K562 (cell line): ENCODE measurements at regions not wholly inside any gene's neighbourhood (a gene's known extent, or its start where the extent isn't known, plus 50 kb on each side); places are given as distances from the start of the nearest gene placed in this dataset.

ENCODE experiments used
- ATAC-seq: fragments of 200-7000 bp; cut with Tn5 transposase; 3 replicates; pipeline ENCODE4 v1.9.1; 2020; ENCODE audit warnings: moderate library complexity
- BruUV-seq: library from RNA; stranded (reverse); fragments of 400-500 nt; replicated peaks from 2 replicates; lab custom pipeline; 2021; lab: Mats Ljungman, UMichigan
- CTCF ChIA-PET: fragments of 300-600 bp; formaldehyde crosslinking; extraction: SDS; loops from one replicate; lab custom pipeline; 2021; ENCODE audit warnings: low intra/inter-chr PET ratio; lab: Yijun Ruan, JAX
- POLR2A ChIA-PET: fragments of 300-600, 350-650 bp; sonication (Branson Sonifier 250); formaldehyde crosslinking; extraction: SDS; loops from one replicate; lab custom pipeline; 2021; ENCODE audit warnings: antibody characterized with exemption, inconsistent platforms; lab: Yijun Ruan, JAX
- DNase-seq, 4 experiments: peaks; one replicate each; pipeline versions ENCODE4 v3.0.0 to v3.0.0-alpha.2; 2011 to 2018; ENCODE audit warnings: low spot score in 3 of 4, mixed read lengths in 3 of 4; ENCODE audit errors: extremely low read depth in 1 of 4
- FAIRE-seq: peaks from 2 replicates; lab custom pipeline; 2011; peaks lifted over from hg19 to GRCh38; lab: Jason Lieb, UNC
- H2AFZ ChIP-seq: 2 replicates; pipeline ENCODE4 v1.6.0; 2011; ENCODE audit warnings: low read depth, low read length, control low read depth, inconsistent platforms
- H3K27ac ChIP-seq: fragments of 200-600 bp; 3 replicates; pipeline ENCODE4 v1.8.0; 2011; ENCODE audit warnings: low read depth, mild to moderate bottlenecking, control low read depth, inconsistent platforms, low read length, moderate library complexity, mixed read lengths; ENCODE audit errors: extremely low read depth
- H3K27me3 ChIP-seq, 2 experiments: fragments of 300-600 bp in 1 of 2; 2 replicates in 1 of 2; 3 replicates in 1 of 2; pipeline versions ENCODE4 v1.6.0 to v1.8.0; 2011; ENCODE audit warnings: inconsistent platforms in 2 of 2, low read length in 2 of 2, mild to moderate bottlenecking in 1 of 2, mixed read lengths in 1 of 2, moderate library complexity in 1 of 2; ENCODE audit not compliant: control insufficient read depth in 2 of 2, insufficient read depth in 2 of 2
- H3K36me3 ChIP-seq: fragments of 300-600 bp; 3 replicates; pipeline ENCODE4 v1.8.0; 2011; ENCODE audit warnings: mild to moderate bottlenecking, low read length, inconsistent platforms; ENCODE audit not compliant: control insufficient read depth, insufficient read depth
- H3K4me1 ChIP-seq, 2 experiments: fragments of 200-600 bp in 1 of 2; replicated peaks in 1 of 2; 2 replicates in 1 of 2; 3 replicates in 1 of 2; pipeline versions ENCODE4 v1.5.1 to v1.8.0; 2011; ENCODE audit warnings: inconsistent platforms in 2 of 2, low read length in 2 of 2, mild to moderate bottlenecking in 1 of 2, mixed read lengths in 1 of 2, moderate library complexity in 1 of 2; ENCODE audit not compliant: control insufficient read depth in 2 of 2, insufficient read depth in 2 of 2
- H3K4me2 ChIP-seq: 2 replicates; pipeline ENCODE4 v1.6.1; 2011; ENCODE audit warnings: low read length, control low read depth, inconsistent platforms, mixed read lengths; ENCODE audit not compliant: insufficient read depth
- H3K4me3 ChIP-seq: fragments of 200-600 bp; sonication (generic), shearing (Covaris generic); 2 replicates; pipeline ENCODE4 v1.5.1; 2016; ENCODE audit warnings: control low read depth, inconsistent platforms
- H3K79me2 ChIP-seq: fragments of 200-600 bp; 3 replicates; pipeline ENCODE4 v1.8.0; 2011; ENCODE audit warnings: low read length, inconsistent platforms; ENCODE audit not compliant: control insufficient read depth, insufficient read depth
- H3K9ac ChIP-seq, 2 experiments: 2 replicates each; pipeline versions ENCODE4 v1.6.0 to v1.6.1; 2011; ENCODE audit warnings: low read depth in 2 of 2, low read length in 2 of 2, control low read depth in 1 of 2, inconsistent platforms in 1 of 2, mild to moderate bottlenecking in 1 of 2, mixed read lengths in 1 of 2; ENCODE audit not compliant: insufficient read depth in 1 of 2
- H3K9me1 ChIP-seq: one replicate; pipeline ENCODE4 v1.6.0; 2011; ENCODE audit warnings: inconsistent platforms, mild to moderate bottlenecking, low read length, moderate library complexity; ENCODE audit not compliant: control insufficient read depth, insufficient read depth
- H3K9me3 ChIP-seq: replicated peaks from 2 replicates; pipeline ENCODE4 v1.5.1; 2011; ENCODE audit warnings: low read depth, low read length, inconsistent platforms; ENCODE audit not compliant: control insufficient read depth, insufficient read depth
- H4K20me1 ChIP-seq: replicated peaks from 2 replicates; pipeline ENCODE4 v1.6.1; 2011; ENCODE audit warnings: low read length, inconsistent platforms, mixed read lengths; ENCODE audit not compliant: control insufficient read depth, insufficient read depth
- ATF7 ChIP-seq: fragments of 450-650 bp; IDR thresholded peaks from 2 replicates; pipeline ENCODE4 v1.7.1; 2014; ENCODE audit warnings: mild to moderate bottlenecking, moderate library complexity
- COPS2 ChIP-seq: fragments of 450-650 bp; conservative IDR thresholded peaks from 2 replicates; pipeline ENCODE4 v1.6.1; 2016; ENCODE audit warnings: mild to moderate bottlenecking, moderate library complexity
- CREM ChIP-seq: IDR thresholded peaks from 2 replicates; pipeline ENCODE4 v1.6.1; 2014; ENCODE audit warnings: antibody characterized with exemption, low read depth
- FOXJ2 ChIP-seq: fragments of 200-800 bp; sonication (Bioruptor generic); IDR thresholded peaks from 2 replicates; pipeline ENCODE4 v1.6.1; 2016; ENCODE audit warnings: missing genetic modification characterization, missing compliant biosample characterization
- HLTF ChIP-seq: fragments of 450-650 bp; IDR thresholded peaks from 2 replicates; pipeline ENCODE4 v1.6.1; 2016
- MCM2 ChIP-seq: fragments of 450-650 bp; IDR thresholded peaks from 2 replicates; pipeline ENCODE4 v1.6.1; 2017; ENCODE audit warnings: low read depth, mild to moderate bottlenecking
- MEIS2 ChIP-seq: fragments of 450-650 bp; IDR thresholded peaks from 2 replicates; pipeline ENCODE4 v1.6.1; 2014; ENCODE audit warnings: mild to moderate bottlenecking; ENCODE audit not compliant: partially characterized antibody
- RB1 ChIP-seq: fragments of 450-650 bp; IDR thresholded peaks from 2 replicates; pipeline ENCODE4 v1.6.1; 2017; ENCODE audit warnings: low read depth, mild to moderate bottlenecking
- SPI1 ChIP-seq: IDR thresholded peaks from 2 replicates; pipeline ENCODE4 v1.6.1; 2011; ENCODE audit warnings: low read depth, low read length, control low read depth, borderline replicate concordance
- TBL1XR1 ChIP-seq, 2 experiments: IDR thresholded peaks; 2 replicates each; pipeline ENCODE4 v1.6.1; 2012; ENCODE audit warnings: improper control_type of control experiment in 2 of 2, low read length in 2 of 2, mild to moderate bottlenecking in 1 of 2
- ZC3H11A ChIP-seq: IDR thresholded peaks from 2 replicates; pipeline ENCODE4 v1.6.1; 2012; ENCODE audit warnings: low read depth, low read length, improper control_type of control experiment
- ZNF124 ChIP-seq: sonication (generic); formaldehyde crosslinking; IDR thresholded peaks from 2 replicates; pipeline ENCODE4 v1.8.1; 2022; ENCODE audit warnings: missing genetic modification reagents
- WGBS: fragments of 100-300 bp; shearing (Covaris generic); methylation state at CpG from one replicate; pipeline ENCODE4 v1.1.6; 2016; ENCODE audit warnings: low coverage, mixed read lengths; ENCODE audit not compliant: insufficient coverage; ENCODE audit errors: missing lambda C conversion rate; 5-methylcytosine and 5-hydroxymethylcytosine counted together
- in situ Hi-C: fragments of 300-500 bp; cut with MboI; formaldehyde crosslinking; loops from 4 replicates; pipeline ENCODE4 v1.15.0; 2018; ENCODE audit warnings: inconsistent platforms, mixed read lengths
- intact Hi-C: fragments of 100-400 bp; cut with micrococcal nuclease; formaldehyde crosslinking; loops from 2 replicates; pipeline ENCODE4 v1.14.2; 2022
- TF ChIP-seq, protein P1 (sequence below): fragments of 450-650 bp; IDR thresholded peaks from 2 replicates; pipeline ENCODE4 v1.6.1; 2016
- TF ChIP-seq, protein P2 (sequence below), 2 experiments: IDR thresholded peaks in 1 of 2; conservative IDR thresholded peaks in 1 of 2; 2 replicates each; pipeline ENCODE4 v1.6.1; 2016; ENCODE audit warnings: low read depth in 2 of 2, mild to moderate bottlenecking in 1 of 2, missing compliant biosample characterization in 1 of 2, missing genetic modification characterization in 1 of 2, moderate library complexity in 1 of 2
- TF ChIP-seq, protein P3 (sequence below): conservative IDR thresholded peaks from 2 replicates; pipeline ENCODE4 v1.6.1; 2011; ENCODE audit warnings: low read depth, mild to moderate bottlenecking, low read length; ENCODE audit not compliant: control insufficient read depth

DNA sequence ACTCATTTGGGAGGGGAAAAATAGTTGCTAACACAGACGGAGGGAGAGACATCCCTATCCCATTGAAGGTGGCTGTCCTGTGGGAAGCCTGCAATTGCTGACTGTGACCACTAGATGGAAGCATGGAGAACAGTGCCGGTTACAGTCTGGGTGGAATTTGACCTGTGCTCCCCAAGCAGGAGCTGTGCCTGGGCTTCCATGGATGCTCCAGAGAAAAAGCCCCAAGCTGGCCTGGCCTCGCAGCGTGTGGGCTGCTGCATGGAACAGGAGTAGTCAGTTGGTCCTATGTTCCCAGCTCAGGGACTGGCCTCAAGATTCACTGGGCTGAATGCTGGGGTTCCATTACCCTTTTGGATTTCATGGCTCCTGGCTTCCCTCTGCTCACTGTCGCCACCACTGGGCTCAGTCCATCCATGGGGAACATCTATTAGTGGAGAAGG, 116.3 kb upstream of the CHD6 start (continued):
- 0 out of 2 replicates have a peak, but pooled peaks have one; percentile 16 for TF ChIP-seq ATF7
- TF ChIP-seq ZC3H11A = no peak
- no peak for TF ChIP-seq ZNF124 (CRISPR knock-in tag)
- TF ChIP-seq COPS2 = no peak

DNA sequence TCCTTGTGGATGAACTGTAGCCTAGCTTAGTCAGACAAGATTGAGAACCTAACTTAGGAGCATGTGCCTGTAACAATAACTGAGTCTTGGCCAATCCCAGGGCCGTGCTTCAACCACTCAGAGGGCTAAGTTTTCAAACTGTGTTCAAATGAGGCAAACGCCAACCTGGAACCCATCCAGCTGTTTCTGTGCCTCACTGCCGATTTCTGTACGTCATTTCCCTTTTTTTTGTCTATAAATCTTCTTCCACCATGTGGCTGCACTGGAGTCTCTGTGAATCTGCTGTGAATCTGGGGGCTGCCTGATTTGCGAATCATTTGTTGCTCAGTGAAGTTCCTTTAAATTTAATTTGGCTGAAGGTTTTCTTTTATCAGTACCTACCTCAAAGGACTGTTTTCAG, 115.0 kb upstream of the CHD6 start:
- Histone ChIP-seq H4K20me1 (no peaks in the 10 kb centered on the region), H3K4me1 (no peaks in the 10 kb centered on the region; a peak in 1 of 5 replicates), H3K27ac (no peak overlapping the region), H3K9me3 (peaks cover 5% of the 10 kb centered on the region), H3K36me3 (no peaks in the 10 kb centered on the region), H2AFZ (peak overlapping the region; percentile 61), H3K4me2 (no peak overlapping the region), H3K9ac (no peak overlapping the region), H3K9me1 (no peaks in the 10 kb centered on the region), H3K27me3 (no peaks in the 10 kb centered on the region), H3K4me3 (no peak overlapping the region), H3K79me2 (no peaks in the 10 kb centered on the region)
- 23% methylated on average over 5 of the region's 5 CpGs for WGBS
- DNase-seq = no peak
- intact Hi-C loops = no loop called here
- ChIA-PET POLR2A (no interaction called here), CTCF (no interaction called here)
- in situ Hi-C loops = no loop called here
- no peak for ATAC-seq
- BruUV-seq = no TSS peak
- FAIRE-seq = no peak
- TF ChIP-seq TBL1XR1 (IDR thresholded peaks at IDR 0.05; ENCODE audit: low read length in 2 of 2) (no peak), RB1 (no peak), FOXJ2 (tag) (no peak), MEIS2 (peak; percentile 37), CREM (peak; percentile 54), SPI1 (peak; percentile 40; the same call in 1 of the 2 replicates), MCM2 (no peak), HLTF (no peak)
- TF ChIP-seq, protein P1, sequence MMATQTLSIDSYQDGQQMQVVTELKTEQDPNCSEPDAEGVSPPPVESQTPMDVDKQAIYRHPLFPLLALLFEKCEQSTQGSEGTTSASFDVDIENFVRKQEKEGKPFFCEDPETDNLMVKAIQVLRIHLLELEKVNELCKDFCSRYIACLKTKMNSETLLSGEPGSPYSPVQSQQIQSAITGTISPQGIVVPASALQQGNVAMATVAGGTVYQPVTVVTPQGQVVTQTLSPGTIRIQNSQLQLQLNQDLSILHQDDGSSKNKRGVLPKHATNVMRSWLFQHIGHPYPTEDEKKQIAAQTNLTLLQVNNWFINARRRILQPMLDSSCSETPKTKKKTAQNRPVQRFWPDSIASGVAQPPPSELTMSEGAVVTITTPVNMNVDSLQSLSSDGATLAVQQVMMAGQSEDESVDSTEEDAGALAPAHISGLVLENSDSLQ = peak; percentile 26; the same call in 1 of the 2 replicates
- TF ChIP-seq, protein P2, sequence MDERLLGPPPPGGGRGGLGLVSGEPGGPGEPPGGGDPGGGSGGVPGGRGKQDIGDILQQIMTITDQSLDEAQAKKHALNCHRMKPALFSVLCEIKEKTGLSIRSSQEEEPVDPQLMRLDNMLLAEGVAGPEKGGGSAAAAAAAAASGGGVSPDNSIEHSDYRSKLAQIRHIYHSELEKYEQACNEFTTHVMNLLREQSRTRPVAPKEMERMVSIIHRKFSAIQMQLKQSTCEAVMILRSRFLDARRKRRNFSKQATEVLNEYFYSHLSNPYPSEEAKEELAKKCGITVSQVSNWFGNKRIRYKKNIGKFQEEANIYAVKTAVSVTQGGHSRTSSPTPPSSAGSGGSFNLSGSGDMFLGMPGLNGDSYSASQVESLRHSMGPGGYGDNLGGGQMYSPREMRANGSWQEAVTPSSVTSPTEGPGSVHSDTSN (CRISPR knock-in tag; IDR thresholded peaks at IDR 0.05; ENCODE audit: low read depth) = no peak
- TF ChIP-seq, protein P2 (tag; conservative IDR thresholded peaks at IDR 0.05; ENCODE audit: low read depth) = peak; percentile 37; the same call in 1 of the 2 replicates
- TF ChIP-seq, protein P3, sequence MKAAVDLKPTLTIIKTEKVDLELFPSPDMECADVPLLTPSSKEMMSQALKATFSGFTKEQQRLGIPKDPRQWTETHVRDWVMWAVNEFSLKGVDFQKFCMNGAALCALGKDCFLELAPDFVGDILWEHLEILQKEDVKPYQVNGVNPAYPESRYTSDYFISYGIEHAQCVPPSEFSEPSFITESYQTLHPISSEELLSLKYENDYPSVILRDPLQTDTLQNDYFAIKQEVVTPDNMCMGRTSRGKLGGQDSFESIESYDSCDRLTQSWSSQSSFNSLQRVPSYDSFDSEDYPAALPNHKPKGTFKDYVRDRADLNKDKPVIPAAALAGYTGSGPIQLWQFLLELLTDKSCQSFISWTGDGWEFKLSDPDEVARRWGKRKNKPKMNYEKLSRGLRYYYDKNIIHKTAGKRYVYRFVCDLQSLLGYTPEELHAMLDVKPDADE = no peak
